22Rv1 (cell line): ENCODE measurements at regions not wholly inside any gene's neighbourhood (a gene's known extent, or its start where the extent isn't known, plus 50 kb on each side); places are given as distances from the start of the nearest gene placed in this dataset.

Experiments
- CTCF ChIP-seq: fragments of 450-650 bp; IDR thresholded peaks from 2 replicates; pipeline ENCODE4 v1.5.1; 2017; ENCODE audit warnings: mild to moderate bottlenecking
- ZFX ChIP-seq: fragments of 450-650 bp; IDR thresholded peaks from 2 replicates; pipeline ENCODE4 v1.6.1; 2017; ENCODE audit warnings: antibody characterized with exemption, borderline replicate concordance

- TF ChIP-seq CTCF (no peak), ZFX (no peak)
Observed at GRCh38 chr4:189838821-189839497, 101.7 kb upstream of the FRG1 start.
